ENCODE measurements at regions not wholly inside any gene's neighbourhood (a gene's known extent, or its start where the extent isn't known, plus 50 kb on each side); places are given as distances from the start of the nearest gene placed in this dataset.
"Not testable (repeated sequence)": the region's sequence is repeated elsewhere in the genome, so short reads cannot be mapped to it uniquely, and the experiment has no call there.

DNA sequence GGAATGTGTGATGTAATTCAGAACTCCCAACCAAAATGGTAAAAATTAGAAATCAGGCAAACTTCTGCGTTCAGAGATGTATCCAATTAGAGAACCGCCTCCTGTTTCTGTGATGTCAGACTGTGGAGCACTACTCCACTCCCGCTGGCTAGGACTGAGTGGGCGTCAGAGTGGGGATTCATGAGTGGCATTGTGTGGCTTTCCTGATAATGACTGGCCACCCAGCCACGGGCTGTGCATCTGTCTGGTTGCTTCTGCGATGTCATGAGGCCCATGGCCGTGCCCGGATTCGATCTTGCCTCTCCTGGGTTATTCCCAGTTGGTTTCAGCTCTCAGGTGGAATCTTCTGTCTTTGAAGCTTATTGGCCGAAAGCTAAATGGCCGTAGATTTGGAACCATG, 87.1 kb upstream of the KCNA1 start:
- no peak for DNase-seq

DNA sequence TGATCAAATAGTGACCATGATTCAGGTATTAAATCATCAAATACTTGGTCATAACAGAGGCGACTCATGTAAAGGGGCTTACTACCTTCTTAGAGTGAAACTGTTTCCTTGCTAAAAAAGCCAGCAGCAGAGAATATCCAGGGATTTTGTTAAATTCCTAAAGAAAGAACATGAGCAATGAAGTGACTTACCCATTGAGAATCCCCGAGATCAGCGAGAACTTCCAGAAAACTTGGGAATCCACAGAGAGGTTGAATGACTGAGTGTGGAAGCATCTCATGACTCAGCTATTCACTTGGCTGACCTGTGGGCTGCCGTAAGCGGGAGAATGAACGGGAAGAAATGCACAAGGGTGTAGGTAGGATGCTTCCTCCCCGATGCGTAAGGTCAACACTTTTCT, 85.3 kb upstream of the KCNA1 start:
- DNase-seq, result no peak

- peak; percentile 24 for DNase-seq
These were observed 84.5 kb upstream of the KCNA1 start for GRCh38 chr12:4825011-4825858.

DNA sequence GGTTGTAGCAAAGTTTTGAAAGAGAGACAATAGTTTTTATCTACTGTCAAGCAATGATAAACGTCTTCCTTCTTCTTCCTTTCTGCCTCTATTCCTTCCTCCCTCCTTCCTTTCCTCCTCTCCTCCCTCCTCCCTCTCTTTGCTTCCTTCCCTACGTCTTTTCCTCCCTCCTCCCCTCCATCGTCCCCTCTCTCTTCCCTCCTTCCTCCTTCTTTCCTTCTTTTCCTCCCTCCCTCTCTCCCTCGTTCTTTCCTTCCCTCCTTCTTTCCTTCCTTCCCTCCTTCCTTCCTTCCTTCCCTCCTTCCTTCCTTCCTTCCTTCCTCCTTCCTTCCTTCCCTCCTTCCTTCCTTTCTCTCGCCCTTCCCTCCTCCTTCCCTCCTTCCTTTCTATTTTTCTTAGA, 82.8 kb upstream of the KCNA1 start:
- DNase-seq, result no peak

DNA sequence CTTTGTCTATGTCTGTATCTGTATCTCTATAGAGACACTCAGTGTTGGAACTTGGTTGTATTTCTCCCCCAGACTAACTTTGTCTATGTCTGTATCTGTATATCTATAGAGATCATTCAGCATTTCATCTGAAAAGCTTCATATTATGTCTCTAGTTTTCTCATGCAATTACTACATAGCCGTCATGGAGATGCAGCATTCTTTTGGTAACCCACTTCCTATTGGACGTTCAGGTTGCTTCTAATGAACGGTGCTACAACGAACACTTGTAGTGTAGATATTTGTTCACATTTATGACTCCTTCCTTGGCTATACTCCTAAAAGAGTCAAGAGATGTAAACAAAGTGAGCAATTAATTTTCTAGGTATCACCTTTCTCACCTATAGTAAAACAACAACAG, 81.5 kb upstream of the KCNA1 start:
- no peak for DNase-seq

GRCh38 chr12:4829161-4829792, 80.4 kb upstream of the KCNA1 start:
- DNase-seq, result peak; percentile 13

GRCh38 chr12:4829793-4830162, 79.9 kb upstream of the KCNA1 start:
- no peak for DNase-seq

DNA sequence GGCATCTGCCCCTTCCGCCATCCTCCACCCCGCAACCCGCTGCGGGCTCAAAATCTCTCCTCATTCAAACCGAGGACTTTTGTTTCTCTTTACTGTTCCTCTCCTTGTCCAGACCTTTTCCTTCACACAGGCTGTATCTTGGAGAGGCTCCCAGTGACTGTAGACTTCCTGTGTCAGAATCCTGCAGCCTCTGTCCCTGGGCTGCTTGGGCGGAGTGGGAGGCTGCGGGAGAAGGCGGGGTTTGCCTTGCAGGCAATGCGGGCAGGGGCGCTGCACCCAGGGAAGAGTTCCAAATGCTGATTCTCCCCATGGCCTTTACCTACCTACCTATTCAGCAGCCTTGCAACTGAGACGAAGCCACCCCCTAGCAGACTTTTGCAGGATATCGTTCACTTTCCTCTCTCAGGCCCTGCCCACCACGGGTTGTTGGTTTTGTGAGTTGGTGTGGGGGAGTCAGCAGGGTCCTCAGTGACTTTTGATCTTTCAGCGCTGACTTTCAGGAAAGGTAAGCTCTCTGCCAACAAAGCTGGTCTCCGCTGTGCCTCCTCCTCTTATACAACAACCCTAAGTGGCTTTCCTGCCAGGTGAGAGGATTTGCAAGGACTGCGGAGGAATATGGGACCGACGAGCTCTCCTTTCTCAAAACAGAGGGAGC, 79.0 kb upstream of the KCNA1 start:
- no peak for DNase-seq

DNA sequence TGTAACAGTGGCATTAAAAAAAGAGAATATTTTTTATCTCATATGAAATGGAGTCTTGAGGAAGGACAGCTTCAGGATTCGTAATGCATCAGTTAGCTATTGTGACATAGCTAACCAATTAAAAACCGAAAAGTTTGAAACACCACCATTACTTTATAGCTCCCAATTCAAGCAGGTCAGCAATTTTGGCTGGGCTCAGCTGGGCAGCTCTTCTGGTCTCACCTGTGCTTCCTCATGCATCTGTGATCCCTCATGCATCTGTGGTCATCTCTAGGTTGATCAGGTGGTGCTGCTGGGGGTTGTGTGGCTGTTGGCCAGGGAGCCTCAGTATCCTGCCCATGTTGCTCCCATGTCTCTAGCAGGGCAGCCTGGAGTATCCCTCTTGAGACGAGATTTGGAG, 76.7 kb upstream of the KCNA1 start:
- no peak for DNase-seq

DNA sequence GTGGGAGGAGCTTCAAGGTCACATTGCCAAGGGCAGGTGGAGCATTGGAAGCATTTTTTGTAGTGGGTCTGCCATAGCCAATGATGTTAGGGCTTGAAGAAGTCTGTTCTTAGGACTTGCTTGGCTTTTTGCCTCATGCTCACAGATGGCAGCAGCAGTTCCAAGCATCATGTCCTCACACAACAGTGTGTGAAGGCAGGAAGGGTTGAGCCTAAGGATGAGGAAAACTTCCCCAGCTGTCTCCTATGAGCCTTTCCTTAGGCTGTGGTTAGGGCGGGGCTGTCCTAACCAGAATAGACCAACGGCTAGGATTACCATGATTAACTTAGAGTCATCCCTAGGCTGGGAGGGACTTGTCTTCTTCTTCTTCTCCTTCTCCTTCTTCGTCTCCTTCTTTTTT, 76.2 kb upstream of the KCNA1 start:
- DNase-seq, result no peak

- DNase-seq, result not testable (repeated sequence)
These were observed 67.3 kb upstream of the KCNA1 start for GRCh38 chr12:4842401-4842800.

DNA sequence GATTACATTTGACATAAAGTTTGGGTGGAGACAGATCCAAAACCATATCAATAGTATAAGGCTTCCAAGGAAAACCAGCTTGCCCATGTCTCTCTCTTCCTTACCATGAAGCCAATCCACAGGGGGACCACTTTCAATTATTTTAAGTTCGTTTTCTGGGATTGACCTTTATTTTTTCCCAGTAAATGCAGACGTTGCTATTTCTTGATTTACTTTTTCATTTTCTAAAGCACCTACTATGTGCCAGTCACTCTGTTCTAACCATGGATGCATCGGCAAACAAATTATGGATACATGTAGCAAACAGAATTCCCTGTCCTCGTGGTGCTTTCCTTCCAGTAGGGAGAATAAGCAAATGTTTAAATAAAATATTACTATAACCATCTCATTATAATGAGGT, 65.8 kb upstream of the KCNA1 start:
- no peak for DNase-seq

DNA sequence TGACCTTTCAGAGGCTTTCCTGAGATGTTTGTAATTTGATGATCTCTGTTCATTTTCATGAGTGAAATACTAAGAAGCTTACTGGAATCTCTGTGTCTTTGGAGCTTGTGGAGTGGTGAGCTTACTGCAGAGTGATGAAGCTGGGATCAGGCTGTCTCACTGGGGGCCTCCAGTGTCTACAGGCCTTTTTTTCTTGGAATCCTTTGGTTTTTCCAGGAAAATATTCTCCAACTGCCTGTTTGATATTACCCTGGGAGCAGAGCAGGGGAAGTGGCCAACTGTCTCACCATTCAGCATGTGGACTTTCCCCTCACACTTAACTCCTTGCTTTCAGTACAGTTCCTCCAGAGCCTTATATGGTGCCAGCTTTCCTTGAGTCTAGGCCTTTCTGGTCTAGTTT, 62.0 kb upstream of the KCNA1 start:
- DNase-seq, result no peak

- no peak for DNase-seq
These were observed 60.6 kb upstream of the KCNA1 start for GRCh38 chr12:4849115-4849541.

DNA sequence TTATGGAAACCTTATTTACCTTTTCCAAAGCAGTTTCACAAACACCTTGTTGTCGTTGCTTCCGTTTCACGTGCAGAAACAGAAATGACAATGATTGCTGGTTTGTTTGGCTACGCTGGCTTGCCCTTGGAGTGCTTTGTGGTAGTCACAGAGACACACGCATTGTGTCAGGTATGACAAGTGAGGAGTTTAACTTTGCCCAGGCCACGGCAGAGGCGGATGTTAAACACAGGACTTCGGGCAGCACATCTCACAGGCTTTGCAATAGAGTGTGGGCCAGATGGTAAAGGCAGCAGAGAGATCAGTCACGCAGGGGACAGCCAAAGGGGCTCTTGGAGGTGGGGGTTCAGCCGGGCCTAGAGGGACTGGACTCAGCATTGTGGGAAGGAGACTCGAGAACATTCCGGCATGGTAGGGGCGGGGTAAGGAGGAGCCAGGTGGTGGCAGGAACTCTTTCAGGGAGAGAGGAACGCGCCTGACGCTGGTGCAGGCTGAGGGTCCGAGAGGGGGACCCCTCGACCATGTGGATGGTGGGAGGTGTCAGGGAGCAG, 59.8 kb upstream of the KCNA1 start:
- no peak for DNase-seq

- no peak for DNase-seq
These were observed 58.8 kb upstream of the KCNA1 start for GRCh38 chr12:4850857-4851380.

- no peak for DNase-seq
These were observed 57.4 kb upstream of the KCNA1 start for GRCh38 chr12:4852308-4852707.

GRCh38 chr12:4852911-4853310, 56.8 kb upstream of the KCNA1 start:
- no peak for DNase-seq

DNA sequence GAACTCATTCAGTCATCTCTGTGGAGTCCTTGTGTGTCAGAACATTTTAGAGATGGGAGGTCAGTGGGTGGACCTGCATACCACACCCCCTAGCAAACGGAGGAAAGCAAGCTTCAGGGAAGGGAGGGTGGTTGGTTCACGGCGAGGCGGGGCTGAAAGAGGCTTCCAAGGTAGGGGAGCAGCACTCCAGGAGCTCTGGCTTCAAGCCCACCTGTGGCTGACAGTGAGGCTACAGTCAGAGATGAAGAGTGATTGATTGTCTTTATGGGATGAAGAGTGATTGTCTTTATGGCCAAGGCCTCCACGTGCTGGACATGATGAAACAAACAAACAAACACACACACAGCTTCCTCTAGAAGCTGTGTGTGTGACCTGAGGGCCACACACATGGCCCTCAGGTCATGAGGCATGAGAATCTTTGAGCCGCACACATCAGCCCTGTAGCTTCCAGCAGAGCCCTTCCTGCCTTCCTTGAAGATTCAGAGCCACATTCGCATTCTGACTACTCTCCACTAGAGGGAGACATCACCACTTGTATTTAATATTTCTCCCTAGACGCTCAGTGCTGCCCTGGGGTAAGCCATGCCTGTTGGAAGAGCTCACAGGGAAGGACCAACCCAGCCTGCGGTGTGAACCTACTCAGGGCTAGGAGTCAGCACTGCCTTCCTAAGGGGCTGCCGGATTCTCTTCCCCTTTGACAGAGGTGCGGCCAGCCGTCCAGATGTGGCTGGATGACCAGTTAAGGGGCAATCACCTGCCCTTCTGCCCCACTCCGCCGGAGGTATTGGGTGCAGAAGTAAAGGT, 54.4 kb upstream of the KCNA1 start:
- DNase-seq, result peak; percentile 61

DNA sequence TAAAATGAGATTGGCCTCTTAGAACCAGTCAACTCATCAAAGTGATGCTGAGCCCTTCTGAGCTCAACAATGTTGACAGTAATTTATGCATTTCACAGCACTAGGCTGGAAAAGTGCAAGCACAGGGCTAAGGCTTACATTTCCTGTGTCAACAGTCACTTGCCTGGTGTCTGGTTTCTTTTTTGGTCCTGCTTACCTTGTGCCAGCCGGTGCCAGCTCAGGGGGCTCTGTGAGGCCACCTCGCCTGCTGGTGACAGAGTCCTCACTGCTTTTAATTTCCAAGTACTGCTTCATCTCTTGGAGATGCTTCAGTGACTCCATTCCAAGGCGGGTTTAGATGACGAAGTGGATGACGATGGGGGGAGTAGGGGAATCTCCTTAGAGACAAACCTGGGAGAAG, 53.1 kb upstream of the KCNA1 start:
- no peak for DNase-seq

GRCh38 chr12:4857472-4858291, 52.0 kb upstream of the KCNA1 start:
- DNase-seq, result peak; percentile 18

DNA sequence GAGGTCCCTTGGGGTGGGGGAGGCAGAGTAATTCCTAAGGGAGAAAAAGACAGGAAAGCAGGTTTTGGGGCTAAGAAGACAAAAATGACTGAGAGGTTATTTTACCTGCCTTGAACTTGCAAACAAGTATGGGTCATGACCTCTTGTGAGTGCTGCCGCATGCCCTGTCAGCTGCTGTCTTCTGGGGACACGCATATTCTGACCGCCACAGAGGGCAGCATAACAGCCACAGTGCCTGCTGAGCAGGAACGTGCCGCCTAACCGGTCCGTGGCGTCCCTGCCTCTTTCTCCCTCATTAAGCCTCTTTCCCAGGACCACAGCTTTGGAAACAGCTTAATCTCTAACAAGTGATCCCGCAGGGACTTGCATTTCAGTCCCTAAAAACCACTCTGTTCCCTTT, 51.3 kb upstream of the KCNA1 start:
- no peak for DNase-seq
